Epithelial cell of proximal tubule (primary cell): ENCODE measurements at regions not wholly inside any gene's neighbourhood (a gene's known extent, or its start where the extent isn't known, plus 50 kb on each side); places are given as distances from the start of the nearest gene placed in this dataset.

Experiments
- DNase-seq: peaks from one replicate; pipeline ENCODE4 v3.0.0-alpha.2; 2011; ENCODE audit warnings: low read depth
- H3K4me3 ChIP-seq: 2 replicates; pipeline ENCODE4 v1.5.1; 2011; ENCODE audit warnings: low read depth, mild to moderate bottlenecking, low read length
- CTCF ChIP-seq: conservative IDR thresholded peaks from 2 replicates; pipeline ENCODE4 v1.5.1; 2012; ENCODE audit warnings: low read depth, mild to moderate bottlenecking, low read length

GRCh38 chr4:15297344-15297743 lies 130.5 kb upstream of the C1QTNF7 start:
- no peak for DNase-seq
- TF ChIP-seq CTCF: no peak
- no peak overlapping the region for H3K4me3 ChIP-seq

GRCh38 chr4:15299627-15300026 lies 128.2 kb upstream of the C1QTNF7 start:
- DNase-seq: no peak
- H3K4me3 ChIP-seq: no peak overlapping the region
- TF ChIP-seq CTCF: no peak

GRCh38 chr4:15303052-15303641 lies 124.7 kb upstream of the C1QTNF7 start:
- DNase-seq: peak; percentile 40
- no peak for TF ChIP-seq CTCF
- H3K4me3 ChIP-seq: no peak overlapping the region

DNA sequence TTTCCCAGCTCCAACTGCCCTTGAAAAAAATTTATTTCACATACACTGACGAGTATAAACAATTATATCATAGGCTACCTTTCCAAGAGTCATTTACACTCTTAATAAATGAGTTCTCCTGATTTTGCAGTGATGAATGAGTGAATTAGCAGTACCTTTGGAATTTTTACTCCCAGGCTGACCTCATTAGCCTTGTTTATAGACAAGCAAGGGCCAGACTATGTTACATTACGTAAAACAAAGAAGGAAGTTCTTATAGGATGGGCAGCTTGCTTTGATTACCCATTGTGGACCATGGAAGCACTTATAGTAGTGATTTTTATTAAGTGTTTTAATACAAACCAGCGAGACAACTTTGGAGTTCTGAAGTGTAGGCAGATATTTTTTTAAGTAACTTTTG lies 112.9 kb upstream of the C1QTNF7 start:
- DNase-seq: no peak
- H3K4me3 ChIP-seq: no peak overlapping the region
- TF ChIP-seq CTCF: no peak

DNA sequence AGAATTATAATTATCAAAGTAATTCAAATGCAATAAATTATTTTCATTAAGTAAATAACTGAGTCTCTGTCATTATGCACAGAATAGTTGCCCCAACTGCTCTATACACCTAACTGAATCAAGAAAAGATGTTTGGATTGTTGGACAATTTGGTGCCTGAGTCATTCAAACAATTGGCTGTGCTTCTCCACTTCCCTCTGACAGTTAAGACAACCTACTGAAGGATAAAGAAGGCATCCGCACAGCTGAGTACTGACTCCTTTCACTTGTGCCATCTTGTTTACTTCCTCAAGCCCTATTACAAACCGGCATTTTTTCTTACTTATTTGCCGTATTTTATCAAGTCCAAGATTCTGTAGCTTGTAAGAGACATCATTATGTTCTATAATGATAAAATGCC lies 110.6 kb upstream of the C1QTNF7 start:
- TF ChIP-seq CTCF: no peak
- no peak for DNase-seq
- no peak overlapping the region for H3K4me3 ChIP-seq

GRCh38 chr4:15318621-15319348 lies 109.0 kb upstream of the C1QTNF7 start:
- H3K4me3 ChIP-seq: no peak overlapping the region
- no peak for TF ChIP-seq CTCF
- no peak for DNase-seq
